Renal pelvis (tissue), 1 donor: ENCODE measurements at regions not wholly inside any gene's neighbourhood (a gene's known extent, or its start where the extent isn't known, plus 50 kb on each side); places are given as distances from the start of the nearest gene placed in this dataset.

Experiments used
- DNase-seq: peaks from one replicate; pipeline ENCODE4 v3.0.0-alpha.2; 2013

DNA sequence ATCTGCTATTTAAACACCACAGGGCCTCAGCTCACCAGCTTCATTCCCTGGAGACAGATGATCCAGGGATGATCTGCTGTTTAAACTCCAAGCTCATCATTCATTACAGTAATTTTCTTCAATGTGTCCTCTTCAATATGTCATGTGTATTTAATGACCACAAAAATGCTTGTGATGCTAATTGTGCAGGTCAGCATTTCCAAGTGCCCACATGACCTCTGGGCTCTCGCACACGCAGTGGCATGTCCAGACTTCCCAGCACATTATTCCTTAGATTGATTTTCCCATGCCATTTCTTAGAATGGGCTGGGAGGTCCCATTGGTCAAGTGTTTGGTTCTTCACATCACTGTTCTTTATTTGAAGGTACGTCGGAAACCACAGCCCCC is 434.4 kb downstream of the HAO1 start:
- DNase-seq = no peak

DNA sequence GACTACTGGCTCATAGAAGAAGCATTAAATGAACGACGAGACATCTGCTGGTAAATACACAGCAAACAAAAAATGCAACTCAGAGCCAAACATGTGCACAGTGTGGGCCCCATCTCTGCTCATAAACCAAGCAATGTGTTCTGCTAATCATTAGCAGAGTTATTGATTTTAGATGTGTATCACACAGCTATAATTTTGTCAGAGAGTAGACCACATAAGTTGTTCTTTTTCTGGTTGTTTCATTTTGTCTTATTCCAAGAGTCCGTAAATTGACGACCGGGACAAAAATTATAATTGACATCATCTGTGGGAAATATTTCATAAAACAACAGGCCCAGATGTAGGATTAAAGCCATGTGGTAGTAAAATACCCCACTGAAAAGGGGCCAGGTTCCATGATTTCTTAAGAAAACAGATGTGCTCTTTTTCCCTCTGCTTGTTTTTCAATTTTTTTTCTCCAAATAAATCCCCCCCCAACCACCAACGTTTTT is 423.6 kb downstream of the HAO1 start:
- DNase-seq = peak; percentile 50

DNA sequence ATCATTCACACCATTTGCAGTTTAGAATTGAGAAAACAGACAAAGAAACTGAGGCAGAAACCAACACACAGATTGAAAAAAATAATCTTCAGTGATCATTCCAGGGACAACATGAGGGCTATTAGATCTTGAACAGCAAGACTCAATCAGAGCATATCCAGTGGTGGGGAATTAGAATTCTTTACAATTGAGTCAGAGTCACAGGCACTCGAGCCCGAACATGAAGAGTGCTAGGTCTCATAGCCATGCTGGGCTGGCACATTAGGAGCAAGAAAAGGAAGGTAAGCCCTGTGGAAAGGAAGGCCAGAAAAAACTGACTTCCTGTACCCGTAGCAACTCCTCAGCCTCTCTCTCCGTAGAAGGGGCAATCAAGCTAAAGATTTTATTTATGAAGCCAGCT is 419.9 kb downstream of the HAO1 start:
- DNase-seq = no peak

DNA sequence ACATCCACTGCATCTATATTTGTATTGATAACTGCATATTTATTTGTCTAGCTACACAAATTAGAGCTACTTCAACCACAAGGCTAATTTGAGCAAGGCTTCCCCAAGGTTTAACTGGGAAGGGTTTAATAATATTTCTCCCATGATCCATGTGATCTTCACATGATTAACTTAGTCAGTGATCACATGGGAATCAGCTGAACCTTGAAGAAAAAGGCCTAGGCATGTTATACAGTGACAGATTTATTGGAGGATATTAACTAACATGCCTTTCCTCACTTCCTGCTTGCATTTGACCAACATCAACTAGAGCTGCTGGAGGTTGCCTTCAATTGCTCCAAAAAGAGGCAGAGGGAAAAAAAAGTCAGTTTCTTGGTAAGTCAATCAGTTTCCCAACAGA is 417.0 kb downstream of the HAO1 start:
- DNase-seq = no peak

DNA sequence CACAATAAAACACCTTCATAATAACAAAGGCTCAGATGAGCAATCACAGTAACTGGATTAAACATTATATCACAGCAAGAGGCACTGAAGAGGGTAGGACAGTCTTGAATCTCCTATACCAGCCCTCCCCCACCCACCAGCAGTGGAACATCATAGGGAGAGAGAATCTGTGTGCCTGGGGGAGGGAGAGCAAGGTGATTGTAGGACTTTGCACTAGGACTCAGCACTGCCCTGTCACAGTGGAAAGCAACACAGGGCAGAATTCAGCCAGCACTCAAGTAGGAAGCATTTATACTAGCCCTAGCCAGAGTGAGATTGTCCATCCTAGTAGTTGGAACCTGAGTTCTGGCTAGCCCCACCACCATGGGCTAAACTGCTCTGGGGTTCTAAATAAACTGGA is 400.2 kb downstream of the HAO1 start:
- DNase-seq = no peak

DNA sequence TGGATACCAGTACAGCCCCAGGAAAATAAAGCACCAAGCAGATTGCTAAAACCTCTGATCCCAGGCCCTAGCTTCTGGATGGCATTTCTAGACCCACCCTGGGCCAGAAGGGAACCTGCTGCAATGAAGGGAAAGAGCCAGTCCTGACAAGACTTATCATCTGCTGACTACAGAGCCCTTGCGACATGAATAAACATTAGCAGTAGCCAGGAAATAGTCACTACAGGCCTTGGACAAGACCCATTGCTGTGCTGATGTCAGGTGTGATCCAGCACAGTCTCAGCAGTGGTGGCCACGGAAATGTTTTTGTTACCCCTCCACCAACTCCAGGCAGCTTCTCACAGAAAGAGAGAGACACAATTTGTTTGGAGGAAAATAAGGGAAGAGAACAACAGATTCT is 399.3 kb downstream of the HAO1 start:
- DNase-seq = no peak

DNA sequence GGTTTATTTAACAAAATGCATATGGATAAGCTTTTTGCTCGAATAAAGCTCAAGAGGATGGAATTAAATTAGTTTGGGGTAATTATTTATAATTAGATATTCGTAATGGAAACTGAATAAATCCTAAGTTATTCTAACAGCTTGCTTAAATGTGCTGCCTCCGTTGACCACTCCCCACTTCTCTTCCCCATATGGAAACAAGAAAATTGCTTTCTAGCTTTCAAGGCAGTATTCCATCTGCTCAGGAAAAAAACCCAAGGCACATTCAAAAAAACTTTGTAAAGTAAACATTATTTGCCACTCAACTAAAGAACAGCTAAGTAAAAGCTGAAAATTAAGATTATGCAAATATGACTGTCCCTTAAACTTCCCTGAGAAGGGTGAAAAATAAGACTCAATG is 369.2 kb downstream of the HAO1 start:
- DNase-seq = no peak

DNA sequence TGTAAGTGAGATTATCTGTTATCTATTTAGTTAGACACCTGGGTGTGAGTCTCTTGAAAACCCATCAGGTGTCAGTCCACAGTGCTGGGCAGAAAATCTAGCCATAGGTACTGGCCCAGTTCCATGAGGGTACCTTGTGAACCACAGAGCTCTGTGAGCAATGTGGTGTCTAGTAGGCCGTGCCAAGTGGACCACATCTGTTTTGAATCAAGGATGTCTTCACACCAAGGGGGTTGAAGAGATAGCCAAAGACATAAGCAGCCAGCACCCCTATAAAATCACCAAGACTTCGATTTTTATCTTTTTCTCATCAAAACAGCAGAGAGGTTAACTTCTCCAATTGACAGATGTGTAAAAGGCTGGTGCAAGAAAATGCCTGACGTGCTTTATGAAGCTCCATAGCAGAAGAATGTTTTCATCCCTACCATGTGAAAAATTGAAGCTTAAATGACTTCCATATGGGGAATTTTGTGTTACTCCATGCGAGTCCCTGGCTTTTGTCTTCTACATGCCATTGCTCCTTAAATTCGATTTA is 368.7 kb downstream of the HAO1 start:
- DNase-seq = no peak

DNA sequence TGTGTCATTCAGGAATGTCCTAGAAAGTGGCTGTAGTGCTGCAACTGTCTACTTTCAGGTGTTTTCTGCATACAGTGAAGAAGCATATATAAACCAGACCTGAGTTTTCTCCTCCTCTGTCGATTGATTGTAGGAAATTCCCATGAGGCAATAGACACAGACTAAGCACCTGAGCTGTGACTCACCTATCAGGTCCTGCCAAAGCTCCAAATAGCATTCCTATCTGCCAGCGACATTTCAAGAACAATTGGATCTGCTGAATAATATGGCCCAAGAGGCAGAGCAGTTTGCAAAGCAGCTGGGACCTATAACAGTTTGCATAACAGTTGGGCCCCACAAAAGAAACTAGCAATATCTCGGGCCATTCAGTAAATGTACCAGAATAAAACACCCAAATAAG is 360.4 kb downstream of the HAO1 start:
- DNase-seq = no peak

DNA sequence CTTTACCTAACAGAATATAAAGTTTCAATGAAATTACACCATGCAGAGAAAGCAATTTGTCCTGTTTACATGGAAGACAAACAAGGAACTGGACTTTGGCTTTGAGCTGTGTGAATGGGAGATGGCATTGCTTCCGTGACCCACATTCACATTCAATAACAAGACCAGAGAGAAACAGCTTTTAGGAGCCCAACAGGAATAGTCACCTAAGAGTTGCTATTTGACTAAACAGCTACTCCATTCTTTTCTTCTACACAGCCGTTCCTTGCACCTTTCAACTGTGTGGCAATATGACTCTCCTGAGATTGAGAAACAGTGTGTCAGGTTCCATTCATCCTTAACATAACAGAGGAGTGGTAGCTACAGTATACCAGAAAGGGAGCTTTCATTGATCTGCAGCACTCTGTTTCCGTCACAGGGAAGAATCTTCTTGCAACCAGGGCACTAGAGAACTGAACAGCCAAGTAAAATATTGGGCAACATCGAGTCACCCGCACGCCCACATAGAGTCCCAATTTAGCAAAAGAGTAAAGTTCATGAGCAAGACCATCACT is 355.1 kb downstream of the HAO1 start:
- no peak for DNase-seq

DNA sequence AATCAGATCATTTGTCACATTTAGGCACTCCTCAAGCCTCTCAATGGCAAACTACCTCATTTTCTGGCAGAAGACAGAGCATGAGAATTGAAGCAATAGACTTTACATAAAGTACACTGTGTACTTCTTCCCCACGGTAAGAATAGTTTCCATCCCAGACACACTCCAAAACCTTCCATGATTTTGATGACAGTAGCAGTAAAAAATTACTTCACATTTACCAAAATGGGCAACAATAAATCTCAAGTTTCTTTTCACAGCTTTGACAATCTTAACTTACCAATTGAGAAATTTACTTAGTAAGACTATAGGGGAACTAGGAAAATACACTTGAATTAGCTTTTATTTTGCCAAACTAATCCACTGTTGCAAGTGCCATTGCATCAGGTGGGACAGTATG is 353.8 kb downstream of the HAO1 start:
- no peak for DNase-seq

DNA sequence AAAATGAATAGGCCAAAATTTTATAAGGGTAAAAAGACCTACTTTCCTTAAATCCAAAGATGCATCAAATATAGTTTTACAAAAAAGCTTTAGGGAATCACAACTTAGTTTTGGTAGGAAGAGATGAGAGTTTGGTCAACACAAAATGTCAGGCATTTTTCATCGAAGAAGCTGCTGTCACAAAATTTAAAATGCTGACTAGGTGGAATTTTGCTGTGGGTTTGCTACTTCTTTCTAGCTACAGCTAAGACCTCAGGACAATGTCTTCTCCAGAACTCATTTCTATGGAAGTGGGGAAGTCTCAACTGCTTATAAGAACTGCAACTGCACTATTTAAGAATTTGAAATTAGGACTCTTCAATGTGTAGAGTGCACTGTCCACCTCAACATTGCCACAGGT is 351.1 kb downstream of the HAO1 start:
- DNase-seq = no peak

DNA sequence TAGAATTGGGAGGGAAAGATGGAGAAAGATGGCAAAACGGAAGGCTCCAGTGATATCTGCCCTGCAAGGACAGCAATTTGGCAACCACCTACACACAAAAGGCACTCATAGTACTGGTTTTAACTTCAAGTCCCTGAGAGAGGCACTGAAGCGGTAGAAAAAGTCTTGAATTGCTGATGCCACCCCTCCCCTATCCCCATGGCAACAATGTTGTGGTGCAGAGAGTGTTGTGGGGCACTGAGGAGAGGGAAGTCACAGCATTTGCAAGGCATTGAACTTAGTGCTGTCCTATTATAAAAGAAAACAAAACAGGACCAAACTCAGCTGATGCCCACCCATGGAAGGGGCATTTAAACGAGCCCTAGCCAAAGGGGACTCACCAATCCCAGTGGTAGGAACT is 343.7 kb downstream of the HAO1 start:
- DNase-seq = no peak

DNA sequence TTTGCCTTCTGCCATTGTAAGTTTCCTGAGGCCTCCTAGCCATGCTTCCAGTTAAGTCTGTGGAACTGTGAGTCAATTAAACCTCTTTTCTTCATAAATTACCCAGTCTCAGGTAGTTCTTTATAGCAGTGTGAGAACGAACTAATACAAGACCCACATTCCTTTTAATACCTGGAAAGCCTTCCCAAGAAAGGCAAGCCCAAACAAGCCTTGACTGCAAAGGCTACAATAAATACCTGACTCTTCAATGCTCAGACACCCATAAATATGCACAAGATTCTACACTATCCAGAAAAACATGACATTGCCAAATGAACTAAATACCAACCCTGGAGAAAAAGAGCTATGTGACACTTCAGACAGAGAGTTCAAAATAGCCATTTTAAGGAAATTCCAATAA is 338.8 kb downstream of the HAO1 start:
- DNase-seq = no peak

DNA sequence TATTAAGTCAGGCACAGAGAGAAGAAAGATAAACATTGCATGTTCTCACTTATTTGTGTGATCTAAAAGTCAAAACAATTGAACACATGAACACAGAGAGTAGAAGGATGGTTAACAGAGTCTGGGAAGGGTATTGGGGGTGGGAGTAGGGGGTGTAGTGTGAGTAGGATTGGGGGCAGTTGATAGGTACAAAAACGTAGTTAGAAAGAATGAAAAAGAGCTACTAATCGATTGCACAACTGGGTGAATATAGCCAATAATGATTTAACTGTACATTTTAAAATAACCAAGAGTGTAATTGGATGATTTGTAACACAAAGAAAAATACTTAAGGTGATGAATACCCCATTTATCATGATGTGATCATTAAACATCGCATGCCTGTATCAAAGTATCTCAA is 333.3 kb downstream of the HAO1 start:
- DNase-seq = no peak

DNA sequence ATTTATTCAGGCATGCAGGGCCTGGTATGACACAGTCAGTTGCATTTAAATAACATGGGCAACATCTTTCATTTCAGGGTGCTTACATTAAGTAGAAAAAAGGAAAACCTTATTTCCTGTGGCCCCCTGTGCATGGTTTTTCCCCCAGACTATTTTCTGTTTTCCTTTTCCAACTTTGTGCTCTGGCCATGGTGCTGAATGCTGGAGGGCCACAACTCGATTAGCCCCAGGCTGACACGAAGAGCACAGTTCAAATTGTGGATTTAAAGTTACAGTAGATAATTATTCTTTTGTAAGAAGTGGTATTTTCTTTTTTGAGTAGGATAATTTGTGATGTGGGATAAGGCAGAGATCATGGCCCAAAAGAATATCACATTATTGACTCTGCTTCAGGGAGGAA is 332.0 kb downstream of the HAO1 start:
- DNase-seq = no peak

DNA sequence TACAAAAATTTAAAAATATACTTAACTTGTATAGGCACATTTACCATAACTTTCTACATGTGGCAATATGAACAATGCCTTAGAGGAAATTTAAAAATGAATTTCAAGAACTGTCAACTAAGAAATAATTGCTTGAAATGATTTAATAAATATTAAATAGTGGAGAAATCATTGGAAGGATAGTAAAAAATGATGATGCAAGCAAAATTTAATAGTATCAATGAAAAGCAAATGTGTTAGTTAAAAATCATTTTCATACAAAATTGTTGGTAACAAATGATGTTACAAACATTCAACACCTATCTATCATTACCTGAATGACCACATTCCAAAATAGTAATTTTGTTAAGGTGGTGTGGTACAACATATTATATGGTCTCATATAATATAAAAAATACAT is 331.0 kb downstream of the HAO1 start:
- no peak for DNase-seq

DNA sequence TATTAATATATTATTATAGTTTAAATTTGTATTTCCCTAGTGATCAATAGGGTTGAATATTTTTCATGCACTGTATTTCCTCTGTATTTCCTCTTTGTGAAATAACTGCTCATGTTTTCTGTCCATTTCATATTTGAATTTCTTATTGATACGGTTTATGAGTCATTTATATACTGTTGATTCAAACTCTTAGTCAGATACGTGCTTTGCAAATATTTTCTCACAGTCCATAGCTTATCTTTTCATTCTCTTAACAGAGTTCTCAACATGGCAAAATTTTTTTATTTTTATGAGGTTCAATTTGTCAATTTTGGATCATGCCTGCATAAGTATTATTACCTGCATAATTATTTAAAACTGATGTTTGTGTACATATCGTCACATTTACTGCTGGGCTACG is 329.6 kb downstream of the HAO1 start:
- no peak for DNase-seq

DNA sequence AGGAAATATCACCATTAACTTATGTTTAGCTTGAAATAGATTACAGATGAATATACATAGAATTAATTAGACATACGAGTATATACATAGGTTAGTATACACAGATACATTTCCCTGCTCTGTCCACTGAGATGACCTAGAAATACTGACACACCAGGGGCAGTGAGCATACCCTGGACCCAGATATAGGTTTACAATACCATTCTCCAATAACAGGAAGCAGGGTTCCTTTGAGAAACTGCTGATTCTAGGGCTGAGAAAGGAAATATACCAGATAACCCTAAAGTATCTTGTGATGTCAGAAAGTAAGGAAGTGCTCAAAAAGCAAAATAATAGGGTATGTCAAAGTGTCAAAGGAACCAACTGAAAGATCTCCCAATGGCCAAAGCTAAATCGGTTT is 322.5 kb downstream of the HAO1 start:
- DNase-seq = no peak

DNA sequence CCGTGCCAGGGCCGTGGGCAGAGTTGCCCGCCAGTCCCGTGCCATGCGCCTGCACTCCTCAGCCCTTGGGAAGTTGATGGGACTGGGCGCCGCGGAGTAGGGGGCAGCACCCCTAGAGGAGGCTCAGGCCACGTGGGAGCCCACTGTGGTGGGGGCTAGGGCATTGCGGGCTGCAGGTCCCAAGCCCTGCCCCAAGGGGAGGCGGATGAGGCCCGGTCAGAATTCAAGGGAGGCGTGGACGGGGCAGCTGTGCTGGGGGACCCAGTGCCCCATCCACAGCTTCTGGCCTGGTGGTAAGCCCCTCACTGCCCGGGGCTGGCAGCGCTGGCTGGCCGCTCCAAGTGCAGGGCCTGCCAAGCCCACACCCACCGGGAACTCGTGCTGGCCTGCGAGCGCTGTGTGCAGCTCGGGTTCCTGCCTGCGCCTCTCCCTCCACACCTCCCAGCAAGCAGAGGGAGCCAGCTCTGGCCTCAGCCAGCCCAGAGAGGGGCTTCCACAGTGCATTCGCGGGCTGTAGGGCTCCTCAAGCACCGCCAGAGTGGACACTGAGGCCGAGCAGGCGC is 317.8 kb downstream of the HAO1 start:
- no peak for DNase-seq

DNA sequence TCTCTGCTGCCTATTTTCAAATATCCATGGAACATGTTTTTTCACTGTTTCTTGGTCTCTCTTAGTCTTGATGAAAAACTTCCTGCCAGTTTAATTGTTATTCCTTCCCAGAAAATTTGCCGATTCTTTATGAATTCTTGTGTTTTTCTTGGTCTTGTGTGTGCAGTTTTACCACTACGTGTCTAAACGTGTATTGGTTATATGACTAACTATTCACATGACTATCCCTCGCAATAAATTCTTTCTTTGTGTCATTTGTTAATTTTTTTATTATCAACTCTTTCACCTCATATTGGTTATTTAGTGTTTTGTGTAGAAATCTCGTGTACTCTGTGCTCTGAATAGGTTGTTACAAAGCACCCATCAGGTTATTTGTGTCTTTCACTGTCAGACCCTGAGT is 315.4 kb downstream of the HAO1 start:
- DNase-seq = no peak

DNA sequence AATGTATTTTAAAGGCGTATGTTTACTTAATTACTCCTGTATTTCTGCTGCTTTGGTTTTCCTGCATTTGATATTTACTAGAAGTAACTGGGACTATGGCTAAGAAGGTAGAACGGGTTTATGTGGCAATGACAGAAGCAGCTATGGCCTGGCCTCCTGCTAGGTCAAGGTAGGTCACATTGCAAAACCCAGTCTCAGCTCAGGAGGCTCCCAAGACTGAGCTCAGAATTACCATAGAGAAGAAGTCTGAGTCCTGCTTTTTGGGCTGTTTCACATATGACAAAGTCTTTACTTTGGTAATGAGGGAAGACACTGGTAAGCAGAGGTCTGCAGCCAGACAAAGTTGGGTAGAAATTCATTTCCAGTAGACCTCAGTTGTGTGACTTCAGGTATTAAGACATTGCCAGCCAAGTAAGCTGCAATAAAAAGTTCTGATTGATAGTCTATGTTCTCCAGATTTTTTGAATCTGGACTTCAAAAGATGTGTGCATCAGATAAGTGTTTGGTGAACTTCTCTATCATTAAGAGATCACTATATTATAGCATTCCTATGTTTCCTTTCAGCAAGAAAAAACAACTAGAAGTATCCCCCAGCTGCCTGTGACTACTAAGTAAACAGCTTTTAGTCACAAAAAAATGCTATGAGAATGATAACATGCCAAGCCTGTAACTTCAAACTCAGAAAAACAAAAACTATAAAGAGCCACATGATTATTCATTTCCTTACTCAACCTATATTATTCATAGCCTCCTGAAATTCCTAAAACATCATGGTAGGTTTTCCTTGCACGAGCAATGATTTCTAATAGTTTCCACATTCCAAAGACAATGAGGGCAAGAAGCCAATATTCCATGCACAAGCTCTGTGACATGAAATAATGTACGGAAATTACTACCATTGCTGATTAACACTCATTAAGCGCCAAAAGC is 312.3 kb downstream of the HAO1 start:
- peak; percentile 23 for DNase-seq

DNA sequence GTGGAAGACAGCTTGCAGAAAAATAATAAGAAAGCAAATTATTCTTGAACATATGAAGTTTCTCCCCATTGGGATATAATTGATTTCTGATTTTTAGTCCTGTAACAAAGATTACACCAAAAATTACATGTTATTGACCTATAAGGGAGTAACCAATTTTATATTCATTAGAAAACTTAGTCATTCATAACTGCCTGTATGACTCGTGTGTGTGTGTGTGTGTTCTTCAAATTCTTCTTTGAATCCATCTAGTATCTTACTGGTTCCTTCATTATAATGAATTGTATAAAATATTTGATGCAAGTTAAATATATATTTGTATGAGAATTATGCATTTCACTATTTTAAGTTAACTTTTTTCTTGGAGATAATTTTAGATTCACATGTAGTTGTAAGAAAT is 310.4 kb downstream of the HAO1 start:
- DNase-seq = no peak
